Suprapubic skin (tissue), 4 donors: ENCODE measurements at regions not wholly inside any gene's neighbourhood (a gene's known extent, or its start where the extent isn't known, plus 50 kb on each side); places are given as distances from the start of the nearest gene placed in this dataset.

Experiments
- DNase-seq, 2 donors: peaks; one replicate each; pipeline ENCODE4 v3.0.0-alpha.2; 2019; ENCODE audit warnings: low spot score in 2 of 2
- H3K27ac ChIP-seq: fragments of 200-600 bp; sonication (generic); one replicate; pipeline ENCODE4 v1.5.1; 2019
- H3K27me3 ChIP-seq: fragments of 200-600 bp; sonication (generic); one replicate; pipeline ENCODE4 v1.5.1; 2019
- H3K36me3 ChIP-seq: fragments of 200-600 bp; sonication (generic); one replicate; pipeline ENCODE4 v1.5.1; 2019
- H3K4me1 ChIP-seq: fragments of 200-600 bp; sonication (generic); one replicate; pipeline ENCODE4 v1.5.1; 2019
- H3K4me3 ChIP-seq: fragments of 200-600 bp; sonication (generic); one replicate; pipeline ENCODE4 v1.5.1; 2019; ENCODE audit warnings: mild to moderate bottlenecking
- H3K9me3 ChIP-seq: fragments of 200-600 bp; sonication (generic); one replicate; pipeline ENCODE4 v1.5.1; 2019
- CTCF ChIP-seq, 2 donors: fragments of 200-600 bp in 1 of 2; fragments of 450-650 bp in 1 of 2; sonication (generic) in 1 of 2; IDR thresholded peaks; one replicate each; pipeline ENCODE4 v1.5.1; 2016 to 2019; ENCODE audit warnings: antibody characterized with exemption in 2 of 2, mild to moderate bottlenecking in 1 of 2, moderate library complexity in 1 of 2
- EP300 ChIP-seq: sonication (generic); formaldehyde crosslinking; IDR thresholded peaks from one replicate; pipeline ENCODE4 v1.6.1; 2017; ENCODE audit warnings: antibody characterized with exemption
- POLR2A ChIP-seq, 2 donors: fragments of 450-650 bp; IDR thresholded peaks; one replicate each; pipeline ENCODE4 v1.6.1; 2017; ENCODE audit warnings: antibody characterized with exemption in 2 of 2, mild to moderate bottlenecking in 2 of 2, moderate library complexity in 2 of 2
- POLR2AphosphoS5 ChIP-seq, 3 donors: sonication (generic); formaldehyde crosslinking; IDR thresholded peaks; one replicate each; pipeline ENCODE4 v1.6.1; 2017; ENCODE audit warnings: antibody characterized with exemption in 3 of 3
- WGBS: methylation state at CpG from one replicate; pipeline ENCODE4 v1.1.5; 2018; 5-methylcytosine and 5-hydroxymethylcytosine counted together

GRCh38 chr2:220104871-220105351 lies 477.5 kb downstream of the SLC4A3 start:
- Histone ChIP-seq H3K4me3 (no peak overlapping the region), H3K27me3 (no peaks in the 10 kb centered on the region), H3K4me1 (no peaks in the 10 kb centered on the region), H3K9me3 (no peaks in the 10 kb centered on the region), H3K27ac (no peak overlapping the region), H3K36me3 (no peaks in the 10 kb centered on the region)
- DNase-seq: no peak
- WGBS: 52% methylated on average over 7 of the region's 7 CpGs
- no peak for TF ChIP-seq POLR2AphosphoS5 (IDR thresholded peaks at IDR 0.05)
- no peak for TF ChIP-seq EP300
- TF ChIP-seq CTCF (IDR thresholded peaks at IDR 0.05): no peak
- no peak for TF ChIP-seq POLR2A (IDR thresholded peaks at IDR 0.05)

GRCh38 chr2:220106065-220106464 lies 478.6 kb downstream of the SLC4A3 start:
- no peaks in the 10 kb centered on the region for H3K36me3 ChIP-seq
- H3K27me3 ChIP-seq: no peaks in the 10 kb centered on the region
- H3K27ac ChIP-seq: no peak overlapping the region
- no peaks in the 10 kb centered on the region for H3K4me1 ChIP-seq
- H3K9me3 ChIP-seq: no peaks in the 10 kb centered on the region
- H3K4me3 ChIP-seq: no peak overlapping the region
- no peak for DNase-seq
- TF ChIP-seq POLR2AphosphoS5 (IDR thresholded peaks at IDR 0.05) (no peak), POLR2A (IDR thresholded peaks at IDR 0.05) (no peak), EP300 (no peak), CTCF (IDR thresholded peaks at IDR 0.05) (no peak)
- WGBS: 77% methylated on average over 2 of the region's 2 CpGs

GRCh38 chr2:220107380-220107791 lies 480.0 kb downstream of the SLC4A3 start:
- Histone ChIP-seq H3K27ac (no peak overlapping the region), H3K4me3 (no peak overlapping the region), H3K36me3 (no peaks in the 10 kb centered on the region), H3K4me1 (no peaks in the 10 kb centered on the region), H3K9me3 (no peaks in the 10 kb centered on the region), H3K27me3 (no peaks in the 10 kb centered on the region)
- DNase-seq: no peak
- WGBS: 86% methylated on average over 4 of the region's 4 CpGs
- TF ChIP-seq CTCF (IDR thresholded peaks at IDR 0.05): no peak
- TF ChIP-seq POLR2AphosphoS5 (IDR thresholded peaks at IDR 0.05): no peak
- no peak for TF ChIP-seq EP300
- TF ChIP-seq POLR2A (IDR thresholded peaks at IDR 0.05): no peak

GRCh38 chr2:220114443-220114842 lies 487.0 kb downstream of the SLC4A3 start:
- no peak for DNase-seq
- TF ChIP-seq POLR2AphosphoS5 (IDR thresholded peaks at IDR 0.05) (no peak), CTCF (IDR thresholded peaks at IDR 0.05) (no peak), POLR2A (IDR thresholded peaks at IDR 0.05) (no peak), EP300 (no peak)
- H3K4me1 ChIP-seq: no peaks in the 10 kb centered on the region
- no peak overlapping the region for H3K27ac ChIP-seq
- H3K27me3 ChIP-seq: no peaks in the 10 kb centered on the region
- H3K4me3 ChIP-seq: no peak overlapping the region
- 73% methylated on average over 1 of the region's 1 CpG for WGBS
- peaks cover 12% of the 10 kb centered on the region for H3K9me3 ChIP-seq
- no peaks in the 10 kb centered on the region for H3K36me3 ChIP-seq

- Histone ChIP-seq H3K27ac (no peak overlapping the region), H3K4me1 (no peaks in the 10 kb centered on the region), H3K4me3 (no peak overlapping the region), H3K36me3 (no peaks in the 10 kb centered on the region), H3K27me3 (no peaks in the 10 kb centered on the region), H3K9me3 (peaks cover 12% of the 10 kb centered on the region)
- no peak for TF ChIP-seq POLR2AphosphoS5 (IDR thresholded peaks at IDR 0.05)
- no peak for TF ChIP-seq CTCF (IDR thresholded peaks at IDR 0.05)
- no peak for TF ChIP-seq EP300
- no peak for TF ChIP-seq POLR2A (IDR thresholded peaks at IDR 0.05)
- 62% methylated on average over 5 of the region's 5 CpGs for WGBS
- no peak for DNase-seq
Measured at GRCh38 chr2:220117025-220117424, 489.6 kb downstream of the SLC4A3 start.
